HepG2 (cell line): ENCODE measurements at regions not wholly inside any gene's neighbourhood (a gene's known extent, or its start where the extent isn't known, plus 50 kb on each side); places are given as distances from the start of the nearest gene placed in this dataset.

Experiments
- ATAC-seq: fragments of 200-7000 bp; cut with Tn5 transposase; 3 replicates; pipeline ENCODE4 v1.9.1; 2020; ENCODE audit warnings: mild to moderate bottlenecking, moderate library complexity
- BruUV-seq: library from RNA; stranded (reverse); fragments of 400-500 nt; replicated peaks from 2 replicates; lab custom pipeline; 2021; lab: Mats Ljungman, UMichigan
- CTCF ChIA-PET: fragments of 300-600 bp; formaldehyde crosslinking; extraction: SDS; loops from one replicate; lab custom pipeline; 2021; ENCODE audit warnings: low total read pairs, inconsistent platforms, low intra/inter-chr PET ratio; lab: Yijun Ruan, JAX
- POLR2A ChIA-PET: fragments of 350-600 bp; sonication (Branson Sonifier 250); formaldehyde crosslinking; loops from one replicate; lab custom pipeline; 2020; ENCODE audit warnings: antibody characterized with exemption, inconsistent platforms; lab: Yijun Ruan, JAX
- DNase-seq: peaks from one replicate; pipeline ENCODE4 v3.0.0-alpha.2; 2015; ENCODE audit warnings: low spot score
- FAIRE-seq: peaks from 3 replicates; lab custom pipeline; 2011; peaks lifted over from hg19 to GRCh38; lab: Jason Lieb, UNC
- H2AFZ ChIP-seq: one replicate; pipeline ENCODE4 v1.6.1; 2011; ENCODE audit warnings: low read length, inconsistent platforms
- H3K27ac ChIP-seq: fragments of 300-600 bp; 3 replicates; pipeline ENCODE4 v1.8.0; 2011; ENCODE audit warnings: mixed run types, mild to moderate bottlenecking, mixed read lengths, low read length, inconsistent platforms; ENCODE audit not compliant: insufficient read depth; ENCODE audit errors: extremely low read length
- H3K27me3 ChIP-seq, 2 experiments: fragments of 200-600 bp in 1 of 2; 2 replicates in 1 of 2; 3 replicates in 1 of 2; pipeline versions ENCODE4 v1.6.0 to v1.8.0; 2011; ENCODE audit warnings: low read length in 2 of 2, mild to moderate bottlenecking in 2 of 2, moderate library complexity in 2 of 2, inconsistent platforms in 1 of 2; ENCODE audit not compliant: insufficient read depth in 2 of 2, control insufficient read depth in 1 of 2
- H3K36me3 ChIP-seq, 2 experiments: fragments of 200-600 bp in 1 of 2; replicated peaks in 1 of 2; 2 replicates in 1 of 2; 3 replicates in 1 of 2; pipeline versions ENCODE4 v1.5.1 to v1.8.0; 2011; ENCODE audit warnings: low read length in 2 of 2, inconsistent platforms in 1 of 2; ENCODE audit not compliant: insufficient read depth in 2 of 2, control insufficient read depth in 1 of 2
- H3K4me1 ChIP-seq: 2 replicates; pipeline ENCODE4 v1.5.1; 2012; ENCODE audit warnings: low read length, inconsistent platforms; ENCODE audit not compliant: insufficient read depth
- H3K4me2 ChIP-seq: 2 replicates; pipeline ENCODE4 v1.6.0; 2011; ENCODE audit warnings: low read depth, low read length, inconsistent platforms
- H3K4me3 ChIP-seq, 3 experiments: fragments of 200-600 bp in 1 of 3; sonication (generic), shearing (Covaris generic) in 1 of 3; replicated peaks in 1 of 3; 2 replicates each; pipeline ENCODE4 v1.5.1; 2011 to 2016; ENCODE audit warnings: low read length in 3 of 3, inconsistent platforms in 2 of 3, low read depth in 2 of 3, mild to moderate bottlenecking in 2 of 3, control low read depth in 1 of 3, mixed read lengths in 1 of 3; ENCODE audit not compliant: insufficient read depth in 1 of 3
- H3K79me2 ChIP-seq: one replicate; pipeline ENCODE4 v1.6.1; 2011; ENCODE audit warnings: low read length, inconsistent platforms; ENCODE audit not compliant: insufficient read depth
- H3K9ac ChIP-seq: 2 replicates; pipeline ENCODE4 v1.6.0; 2011; ENCODE audit warnings: mild to moderate bottlenecking, low read depth, low read length, inconsistent platforms; ENCODE audit not compliant: insufficient read depth
- H3K9me3 ChIP-seq: 2 replicates; pipeline ENCODE4 v1.5.1; 2012; ENCODE audit warnings: mild to moderate bottlenecking, low read length
- H4K20me1 ChIP-seq: 2 replicates; pipeline ENCODE4 v1.6.0; 2011; ENCODE audit warnings: inconsistent platforms, mild to moderate bottlenecking, low read length, moderate library complexity; ENCODE audit not compliant: insufficient read depth
- ATF1 ChIP-seq: IDR thresholded peaks from 2 replicates; pipeline ENCODE4 v1.6.1; 2016; ENCODE audit warnings: mild to moderate bottlenecking, control low read depth
- KAT8 ChIP-seq: IDR thresholded peaks from 2 replicates; pipeline ENCODE4 v1.6.1; 2016; ENCODE audit warnings: missing genetic modification reagents, missing compliant biosample characterization
- MATR3 ChIP-seq: sonication (generic); formaldehyde crosslinking; IDR thresholded peaks from 2 replicates; pipeline ENCODE4 v1.4.0; 2020; ENCODE audit warnings: missing genetic modification reagents
- MEF2D ChIP-seq: sonication (generic); formaldehyde crosslinking; IDR thresholded peaks from 2 replicates; pipeline ENCODE4 v1.5.1; 2020; ENCODE audit warnings: mild to moderate bottlenecking, missing genetic modification reagents
- NFKBIZ ChIP-seq: IDR thresholded peaks from 2 replicates; pipeline ENCODE4 v1.6.1; 2018; ENCODE audit warnings: missing genetic modification reagents, missing compliant biosample characterization
- YY1 ChIP-seq: IDR thresholded peaks from 2 replicates; pipeline ENCODE4 v1.6.1; 2011; ENCODE audit warnings: low read length, low read depth, moderate library complexity, mild to moderate bottlenecking; ENCODE audit not compliant: insufficient read depth, insufficient replicate concordance
- ZNF136 ChIP-seq: sonication (generic); formaldehyde crosslinking; IDR thresholded peaks from 2 replicates; pipeline ENCODE4 v1.8.1; 2022; ENCODE audit warnings: low read depth, mild to moderate bottlenecking, moderate library complexity, missing genetic modification reagents
- ZNF326 ChIP-seq: sonication (generic); formaldehyde crosslinking; IDR thresholded peaks from 2 replicates; pipeline ENCODE4 v1.4.0; 2020; ENCODE audit warnings: missing genetic modification reagents, borderline replicate concordance
- ZNF34 ChIP-seq: sonication (generic); formaldehyde crosslinking; IDR thresholded peaks from 2 replicates; pipeline ENCODE4 v1.4.0; 2020; ENCODE audit warnings: mild to moderate bottlenecking, missing genetic modification reagents, borderline replicate concordance
- ZNF7 ChIP-seq: IDR thresholded peaks from 2 replicates; pipeline ENCODE4 v1.6.1; 2016; ENCODE audit warnings: missing biosample characterization, missing genetic modification reagents
- ZSCAN25 ChIP-seq: sonication (generic); formaldehyde crosslinking; IDR thresholded peaks from 2 replicates; pipeline ENCODE4 v1.8.0; 2022; ENCODE audit warnings: mild to moderate bottlenecking, missing genetic modification reagents
- WGBS: methylation state at CpG from one replicate; pipeline ENCODE4 v1.1.6; 2017; ENCODE audit warnings: low lambda C conversion rate; 5-methylcytosine and 5-hydroxymethylcytosine counted together
- in situ Hi-C: cut with HindIII; loops from 2 replicates; pipeline ENCODE4 v1.10.0; 2017; ENCODE audit warnings: low pct_unique_long_range_greater_than_20kb; ENCODE audit not compliant: extremely low pct_ligation_motif_present
- intact Hi-C: fragments of 100-400 bp; cut with micrococcal nuclease; formaldehyde crosslinking; loops from one replicate; pipeline ENCODE4 v1.10.0; 2022; ENCODE audit not compliant: unreplicated experiment
- TF ChIP-seq, protein P1 (sequence below): sonication (generic); formaldehyde crosslinking; IDR thresholded peaks from 2 replicates; pipeline ENCODE4 v1.5.1; 2020; ENCODE audit warnings: missing genetic modification reagents, mild to moderate bottlenecking, borderline replicate concordance
- TF ChIP-seq, protein P2 (sequence below): IDR thresholded peaks from 2 replicates; pipeline ENCODE4 v1.6.1; 2016; ENCODE audit warnings: control low read depth
- TF ChIP-seq, protein P3 (sequence below): IDR thresholded peaks from 2 replicates; pipeline ENCODE4 v1.6.1; 2016; ENCODE audit warnings: mild to moderate bottlenecking, missing biosample characterization, missing genetic modification reagents
- TF ChIP-seq, protein P4 (sequence below): sonication (generic); formaldehyde crosslinking; IDR thresholded peaks from 2 replicates; pipeline ENCODE4 v1.9.0; 2022; ENCODE audit warnings: missing genetic modification reagents, mild to moderate bottlenecking, borderline replicate concordance

DNA sequence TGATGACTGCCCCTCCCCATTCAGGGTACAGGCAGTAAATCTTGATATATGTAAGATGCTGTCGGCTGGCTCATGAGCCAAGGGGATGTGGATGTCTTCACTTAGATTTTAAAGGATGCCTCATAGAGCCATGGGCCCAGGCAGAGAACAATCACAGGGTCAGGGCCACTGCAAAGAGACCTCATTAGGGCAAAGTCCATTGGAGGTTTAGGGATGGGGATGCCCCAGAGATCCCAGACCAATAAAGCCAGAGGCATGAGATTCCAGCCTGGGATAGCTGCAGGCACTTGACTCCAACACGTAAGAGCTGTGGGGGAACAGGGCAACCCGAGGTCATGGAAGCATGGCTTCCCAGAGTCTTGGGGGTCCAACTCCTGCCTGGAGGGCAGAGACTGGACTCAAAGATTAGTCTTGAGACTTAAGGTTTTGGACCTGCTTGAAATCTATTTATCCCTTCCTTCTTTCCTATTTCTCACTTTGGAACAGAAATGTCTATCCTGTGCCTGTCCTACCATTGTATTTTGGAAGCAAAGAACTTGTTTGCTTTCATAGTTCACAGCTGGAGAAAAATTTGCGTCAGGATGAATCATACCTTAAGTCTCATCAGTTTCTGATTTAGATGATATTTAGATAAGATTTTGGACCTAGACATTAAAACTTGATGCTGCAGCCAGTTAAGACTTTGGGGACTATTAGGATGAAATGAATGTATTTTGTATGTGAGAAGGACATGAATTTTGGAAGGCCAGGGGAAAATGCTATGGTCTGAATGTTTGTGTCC lies 101.3 kb upstream of the ADRA1B start (continued):
- TF ChIP-seq, protein P1, sequence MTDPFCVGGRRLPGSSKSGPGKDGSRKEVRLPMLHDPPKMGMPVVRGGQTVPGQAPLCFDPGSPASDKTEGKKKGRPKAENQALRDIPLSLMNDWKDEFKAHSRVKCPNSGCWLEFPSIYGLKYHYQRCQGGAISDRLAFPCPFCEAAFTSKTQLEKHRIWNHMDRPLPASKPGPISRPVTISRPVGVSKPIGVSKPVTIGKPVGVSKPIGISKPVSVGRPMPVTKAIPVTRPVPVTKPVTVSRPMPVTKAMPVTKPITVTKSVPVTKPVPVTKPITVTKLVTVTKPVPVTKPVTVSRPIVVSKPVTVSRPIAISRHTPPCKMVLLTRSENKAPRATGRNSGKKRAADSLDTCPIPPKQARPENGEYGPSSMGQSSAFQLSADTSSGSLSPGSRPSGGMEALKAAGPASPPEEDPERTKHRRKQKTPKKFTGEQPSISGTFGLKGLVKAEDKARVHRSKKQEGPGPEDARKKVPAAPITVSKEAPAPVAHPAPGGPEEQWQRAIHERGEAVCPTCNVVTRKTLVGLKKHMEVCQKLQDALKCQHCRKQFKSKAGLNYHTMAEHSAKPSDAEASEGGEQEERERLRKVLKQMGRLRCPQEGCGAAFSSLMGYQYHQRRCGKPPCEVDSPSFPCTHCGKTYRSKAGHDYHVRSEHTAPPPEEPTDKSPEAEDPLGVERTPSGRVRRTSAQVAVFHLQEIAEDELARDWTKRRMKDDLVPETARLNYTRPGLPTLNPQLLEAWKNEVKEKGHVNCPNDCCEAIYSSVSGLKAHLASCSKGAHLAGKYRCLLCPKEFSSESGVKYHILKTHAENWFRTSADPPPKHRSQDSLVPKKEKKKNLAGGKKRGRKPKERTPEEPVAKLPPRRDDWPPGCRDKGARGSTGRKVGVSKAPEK (CRISPR knock-in tag): no peak

DNA sequence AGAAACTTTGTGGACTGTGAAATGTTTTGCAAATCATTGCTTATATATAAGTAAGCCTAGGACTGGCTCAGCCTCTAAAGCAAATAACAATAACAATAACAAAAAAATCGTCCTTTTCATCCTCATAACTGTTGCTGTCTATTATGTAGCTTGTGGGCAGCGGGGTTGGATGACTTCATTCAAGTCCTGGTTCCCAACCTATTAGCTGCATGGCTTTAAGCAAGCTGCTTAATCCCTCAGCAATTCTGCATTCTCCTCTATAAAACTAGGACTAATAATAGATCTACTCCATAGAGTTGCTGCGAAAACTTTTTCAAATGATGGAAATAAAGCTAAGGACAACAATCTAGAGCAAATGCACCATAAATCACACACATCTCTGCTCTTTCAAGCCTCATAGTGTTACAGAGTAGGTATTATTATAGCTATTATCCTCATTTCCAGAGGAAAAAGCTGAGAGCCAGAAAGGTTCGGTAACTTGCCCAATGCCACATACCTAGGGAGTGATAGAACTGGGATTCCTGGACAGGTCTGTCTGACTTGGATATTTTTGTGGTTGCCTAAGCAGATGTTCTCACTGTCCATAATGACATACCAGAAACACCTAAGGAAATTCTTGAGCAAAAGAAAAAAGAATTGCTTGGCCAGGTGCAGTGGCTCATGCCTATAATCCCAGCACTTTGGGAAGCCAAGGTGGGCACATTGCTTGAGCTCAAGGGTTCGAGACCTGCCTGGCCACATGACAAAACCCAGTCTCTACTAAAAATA lies 98.8 kb upstream of the ADRA1B start:
- Histone ChIP-seq H3K4me1 (no peaks in the 10 kb centered on the region), H3K27ac (no peak overlapping the region), H3K4me3 (no peak overlapping the region), H3K4me2 (no peak overlapping the region), H3K36me3 (no peaks in the 10 kb centered on the region), H4K20me1 (no peaks in the 10 kb centered on the region), H2AFZ (no peak overlapping the region), H3K9ac (no peak overlapping the region), H3K79me2 (no peaks in the 10 kb centered on the region), H3K9me3 (no peaks in the 10 kb centered on the region), H3K27me3 (peaks cover 0 to 4% of the 10 kb centered on the region in 2 experiments; a peak in 2 of 5 replicates)
- DNase-seq (no peak), FAIRE-seq (no peak), ATAC-seq (no peak)
- no peak for TF ChIP-seq MATR3 (CRISPR knock-in tag)
- no peak for TF ChIP-seq NFKBIZ (CRISPR knock-in tag)
- TF ChIP-seq YY1: no peak
- TF ChIP-seq, protein P2, sequence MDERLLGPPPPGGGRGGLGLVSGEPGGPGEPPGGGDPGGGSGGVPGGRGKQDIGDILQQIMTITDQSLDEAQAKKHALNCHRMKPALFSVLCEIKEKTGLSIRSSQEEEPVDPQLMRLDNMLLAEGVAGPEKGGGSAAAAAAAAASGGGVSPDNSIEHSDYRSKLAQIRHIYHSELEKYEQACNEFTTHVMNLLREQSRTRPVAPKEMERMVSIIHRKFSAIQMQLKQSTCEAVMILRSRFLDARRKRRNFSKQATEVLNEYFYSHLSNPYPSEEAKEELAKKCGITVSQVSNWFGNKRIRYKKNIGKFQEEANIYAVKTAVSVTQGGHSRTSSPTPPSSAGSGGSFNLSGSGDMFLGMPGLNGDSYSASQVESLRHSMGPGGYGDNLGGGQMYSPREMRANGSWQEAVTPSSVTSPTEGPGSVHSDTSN (CRISPR knock-in tag): no peak
- no peak for TF ChIP-seq ZSCAN25
- no peak for TF ChIP-seq KAT8
- TF ChIP-seq, protein P3, sequence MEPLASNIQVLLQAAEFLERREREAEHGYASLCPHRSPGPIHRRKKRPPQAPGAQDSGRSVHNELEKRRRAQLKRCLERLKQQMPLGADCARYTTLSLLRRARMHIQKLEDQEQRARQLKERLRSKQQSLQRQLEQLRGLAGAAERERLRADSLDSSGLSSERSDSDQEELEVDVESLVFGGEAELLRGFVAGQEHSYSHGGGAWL (CRISPR knock-in tag): no peak
- TF ChIP-seq ZNF7 (CRISPR knock-in tag): no peak
- no peak for TF ChIP-seq ZNF34 (CRISPR knock-in tag)
- no peak for TF ChIP-seq ZNF136 (CRISPR knock-in tag)
- no peak for TF ChIP-seq ZNF326
- TF ChIP-seq MEF2D (CRISPR knock-in tag): no peak
- TF ChIP-seq, protein P4, sequence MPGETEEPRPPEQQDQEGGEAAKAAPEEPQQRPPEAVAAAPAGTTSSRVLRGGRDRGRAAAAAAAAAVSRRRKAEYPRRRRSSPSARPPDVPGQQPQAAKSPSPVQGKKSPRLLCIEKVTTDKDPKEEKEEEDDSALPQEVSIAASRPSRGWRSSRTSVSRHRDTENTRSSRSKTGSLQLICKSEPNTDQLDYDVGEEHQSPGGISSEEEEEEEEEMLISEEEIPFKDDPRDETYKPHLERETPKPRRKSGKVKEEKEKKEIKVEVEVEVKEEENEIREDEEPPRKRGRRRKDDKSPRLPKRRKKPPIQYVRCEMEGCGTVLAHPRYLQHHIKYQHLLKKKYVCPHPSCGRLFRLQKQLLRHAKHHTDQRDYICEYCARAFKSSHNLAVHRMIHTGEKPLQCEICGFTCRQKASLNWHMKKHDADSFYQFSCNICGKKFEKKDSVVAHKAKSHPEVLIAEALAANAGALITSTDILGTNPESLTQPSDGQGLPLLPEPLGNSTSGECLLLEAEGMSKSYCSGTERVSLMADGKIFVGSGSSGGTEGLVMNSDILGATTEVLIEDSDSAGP (CRISPR knock-in tag): no peak
- no peak for TF ChIP-seq ATF1 (CRISPR knock-in tag)
- intact Hi-C loops (no loop called here), in situ Hi-C loops (no loop called here)
- POLR2A ChIA-PET: no interaction called here
- CTCF ChIA-PET: no interaction called here
- WGBS: 0% methylated on average over 5 of the region's 5 CpGs
- BruUV-seq: no TSS peak
